Suprapubic skin (tissue), 3 donors: ENCODE measurements at regions not wholly inside any gene's neighbourhood (a gene's known extent, or its start where the extent isn't known, plus 50 kb on each side); places are given as distances from the start of the nearest gene placed in this dataset.

Experiments used
- EP300 ChIP-seq: sonication (generic); formaldehyde crosslinking; IDR thresholded peaks from one replicate; pipeline ENCODE4 v1.6.1; 2017; ENCODE audit warnings: antibody characterized with exemption
- POLR2A ChIP-seq, 2 donors: fragments of 450-650 bp; IDR thresholded peaks; one replicate each; pipeline ENCODE4 v1.6.1; 2017; ENCODE audit warnings: antibody characterized with exemption in 2 of 2, mild to moderate bottlenecking in 2 of 2, moderate library complexity in 2 of 2
- TF ChIP-seq, protein P1 (sequence below), 2 donors: fragments of 200-600 bp in 1 of 2; fragments of 450-650 bp in 1 of 2; sonication (generic) in 1 of 2; IDR thresholded peaks; one replicate each; pipeline ENCODE4 v1.5.1; 2016 to 2019; ENCODE audit warnings: antibody characterized with exemption in 2 of 2, mild to moderate bottlenecking in 1 of 2, moderate library complexity in 1 of 2

DNA sequence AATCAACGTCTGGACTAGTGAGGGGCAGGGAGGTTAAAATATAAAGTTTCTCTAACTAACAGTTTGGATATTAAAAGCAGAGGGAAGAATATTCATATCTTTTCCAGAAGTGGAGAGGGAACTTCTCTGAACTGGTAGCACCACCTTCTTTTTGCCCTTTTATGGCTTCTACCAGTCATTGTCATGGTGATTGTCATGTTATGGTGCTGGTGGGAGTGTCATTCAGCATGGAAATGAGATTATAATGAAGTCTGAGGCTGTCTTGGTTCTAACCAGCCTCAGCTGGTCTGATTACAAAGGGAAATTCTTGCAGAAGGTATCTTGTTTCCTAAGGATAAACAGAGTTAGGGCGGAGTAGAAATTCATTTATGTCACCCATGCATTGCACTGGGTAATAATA is 523.8 kb downstream of the ZWINT start:
- TF ChIP-seq POLR2A (IDR thresholded peaks at IDR 0.05) (no peak), EP300 (no peak)
- TF ChIP-seq, protein P1, sequence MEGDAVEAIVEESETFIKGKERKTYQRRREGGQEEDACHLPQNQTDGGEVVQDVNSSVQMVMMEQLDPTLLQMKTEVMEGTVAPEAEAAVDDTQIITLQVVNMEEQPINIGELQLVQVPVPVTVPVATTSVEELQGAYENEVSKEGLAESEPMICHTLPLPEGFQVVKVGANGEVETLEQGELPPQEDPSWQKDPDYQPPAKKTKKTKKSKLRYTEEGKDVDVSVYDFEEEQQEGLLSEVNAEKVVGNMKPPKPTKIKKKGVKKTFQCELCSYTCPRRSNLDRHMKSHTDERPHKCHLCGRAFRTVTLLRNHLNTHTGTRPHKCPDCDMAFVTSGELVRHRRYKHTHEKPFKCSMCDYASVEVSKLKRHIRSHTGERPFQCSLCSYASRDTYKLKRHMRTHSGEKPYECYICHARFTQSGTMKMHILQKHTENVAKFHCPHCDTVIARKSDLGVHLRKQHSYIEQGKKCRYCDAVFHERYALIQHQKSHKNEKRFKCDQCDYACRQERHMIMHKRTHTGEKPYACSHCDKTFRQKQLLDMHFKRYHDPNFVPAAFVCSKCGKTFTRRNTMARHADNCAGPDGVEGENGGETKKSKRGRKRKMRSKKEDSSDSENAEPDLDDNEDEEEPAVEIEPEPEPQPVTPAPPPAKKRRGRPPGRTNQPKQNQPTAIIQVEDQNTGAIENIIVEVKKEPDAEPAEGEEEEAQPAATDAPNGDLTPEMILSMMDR (IDR thresholded peaks at IDR 0.05) = no peak
